ENCODE measurements at regions not wholly inside any gene's neighbourhood (a gene's known extent, or its start where the extent isn't known, plus 50 kb on each side); places are given as distances from the start of the nearest gene placed in this dataset.
"Not testable (repeated sequence)": the region's sequence is repeated elsewhere in the genome, so short reads cannot be mapped to it uniquely, and the experiment has no call there.

GRCh38 chr4:15179842-15180241 lies 177.6 kb downstream of the CPEB2 start:
- TF ChIP-seq, protein P1, sequence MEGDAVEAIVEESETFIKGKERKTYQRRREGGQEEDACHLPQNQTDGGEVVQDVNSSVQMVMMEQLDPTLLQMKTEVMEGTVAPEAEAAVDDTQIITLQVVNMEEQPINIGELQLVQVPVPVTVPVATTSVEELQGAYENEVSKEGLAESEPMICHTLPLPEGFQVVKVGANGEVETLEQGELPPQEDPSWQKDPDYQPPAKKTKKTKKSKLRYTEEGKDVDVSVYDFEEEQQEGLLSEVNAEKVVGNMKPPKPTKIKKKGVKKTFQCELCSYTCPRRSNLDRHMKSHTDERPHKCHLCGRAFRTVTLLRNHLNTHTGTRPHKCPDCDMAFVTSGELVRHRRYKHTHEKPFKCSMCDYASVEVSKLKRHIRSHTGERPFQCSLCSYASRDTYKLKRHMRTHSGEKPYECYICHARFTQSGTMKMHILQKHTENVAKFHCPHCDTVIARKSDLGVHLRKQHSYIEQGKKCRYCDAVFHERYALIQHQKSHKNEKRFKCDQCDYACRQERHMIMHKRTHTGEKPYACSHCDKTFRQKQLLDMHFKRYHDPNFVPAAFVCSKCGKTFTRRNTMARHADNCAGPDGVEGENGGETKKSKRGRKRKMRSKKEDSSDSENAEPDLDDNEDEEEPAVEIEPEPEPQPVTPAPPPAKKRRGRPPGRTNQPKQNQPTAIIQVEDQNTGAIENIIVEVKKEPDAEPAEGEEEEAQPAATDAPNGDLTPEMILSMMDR (conservative IDR thresholded peaks at IDR 0.05 in 1 of 2, IDR thresholded peaks at IDR 0.05 in 1 of 2; ENCODE audit: extremely low read depth in 1 of 2, insufficient read depth in 1 of 2, low read depth in 1 of 2, low read length in 2 of 2), result not testable (repeated sequence)
- not testable (repeated sequence) for TF ChIP-seq EZH2 (IDR thresholded peaks at IDR 0.05; ENCODE audit: borderline replicate concordance, low read length)
